Ascending aorta (tissue), 2 donors: ENCODE measurements at regions not wholly inside any gene's neighbourhood (a gene's known extent, or its start where the extent isn't known, plus 50 kb on each side); places are given as distances from the start of the nearest gene placed in this dataset.

Experiments
- DNase-seq, 2 donors: peaks; one replicate each; pipeline ENCODE4 v3.0.0-alpha.2; 2019; ENCODE audit warnings: low spot score in 2 of 2
- H3K27ac ChIP-seq, 2 donors: fragments of 200-600 bp; sonication (generic); one replicate each; pipeline ENCODE4 v1.5.1; 2016 to 2017; ENCODE audit warnings: mild to moderate bottlenecking in 1 of 2
- H3K27me3 ChIP-seq: fragments of 200-600 bp; sonication (generic); one replicate; pipeline ENCODE4 v1.5.1; 2017
- H3K36me3 ChIP-seq, 2 donors: fragments of 200-600 bp; sonication (generic); one replicate each; pipeline ENCODE4 v1.5.1; 2016
- H3K4me1 ChIP-seq, 2 donors: fragments of 200-600 bp; sonication (generic); one replicate each; pipeline ENCODE4 v1.5.1; 2016 to 2017; ENCODE audit warnings: mild to moderate bottlenecking in 1 of 2
- H3K4me3 ChIP-seq, 2 donors: fragments of 200-600 bp; sonication (generic); one replicate each; pipeline ENCODE4 v1.5.1; 2016 to 2017; ENCODE audit warnings: mild to moderate bottlenecking in 1 of 2
- H3K9me3 ChIP-seq, 2 donors: fragments of 200-600 bp; sonication (generic); one replicate each; pipeline ENCODE4 v1.5.1; 2016
- intact Hi-C: fragments of 100-400 bp; cut with DNase I; formaldehyde crosslinking; loops from one replicate; pipeline ENCODE4 v1.15.1; 2023
- TF ChIP-seq, protein P1 (sequence below), 3 experiments: fragments of 200-600 bp in 2 of 3; fragments of 450-650 bp in 1 of 3; sonication (generic) in 2 of 3; IDR thresholded peaks; one replicate each; pipeline ENCODE4 v1.5.1; 2016 to 2019; ENCODE audit warnings: antibody characterized with exemption in 3 of 3, mild to moderate bottlenecking in 1 of 3, moderate library complexity in 1 of 3

DNA sequence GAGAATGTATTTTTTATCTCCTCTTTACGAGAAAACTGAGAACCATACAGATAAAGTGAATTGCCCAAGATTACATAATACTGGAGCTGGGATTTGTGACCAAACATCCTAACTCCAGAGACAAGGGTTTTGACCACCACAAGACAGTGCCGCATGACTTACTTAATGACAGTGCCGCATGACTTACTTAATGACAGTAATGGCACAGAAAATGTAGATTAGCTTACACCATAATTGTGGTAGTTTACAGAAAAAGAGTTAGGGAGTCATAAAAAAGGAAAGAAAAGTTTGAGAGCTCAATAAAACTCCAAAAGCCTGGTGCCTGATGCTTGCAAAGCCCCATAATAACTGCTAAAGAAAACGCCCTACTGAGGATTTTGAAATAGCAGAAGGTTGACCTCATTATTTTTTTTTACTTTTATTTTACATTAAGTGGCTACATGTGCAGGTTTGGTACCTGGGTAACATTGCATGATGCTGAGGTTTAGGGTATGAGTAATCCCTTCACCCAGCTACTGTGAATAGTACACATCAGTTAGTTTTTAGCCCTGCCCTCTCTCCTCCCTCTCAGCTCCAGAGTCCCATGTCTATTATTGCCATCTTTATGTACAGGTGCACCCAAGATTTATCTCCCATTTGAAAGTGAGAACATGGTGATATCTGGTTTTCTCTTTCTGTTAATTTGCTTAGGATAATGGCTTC lies 310.0 kb upstream of the UBE2E3 start:
- Histone ChIP-seq H3K9me3 (no peaks in the 10 kb centered on the region), H3K4me1 (no peaks in the 10 kb centered on the region), H3K36me3 (no peaks in the 10 kb centered on the region), H3K4me3 (no peak overlapping the region), H3K27ac (no peak overlapping the region), H3K27me3 (no peaks in the 10 kb centered on the region)
- intact Hi-C loops, result no loop called here
- TF ChIP-seq, protein P1, sequence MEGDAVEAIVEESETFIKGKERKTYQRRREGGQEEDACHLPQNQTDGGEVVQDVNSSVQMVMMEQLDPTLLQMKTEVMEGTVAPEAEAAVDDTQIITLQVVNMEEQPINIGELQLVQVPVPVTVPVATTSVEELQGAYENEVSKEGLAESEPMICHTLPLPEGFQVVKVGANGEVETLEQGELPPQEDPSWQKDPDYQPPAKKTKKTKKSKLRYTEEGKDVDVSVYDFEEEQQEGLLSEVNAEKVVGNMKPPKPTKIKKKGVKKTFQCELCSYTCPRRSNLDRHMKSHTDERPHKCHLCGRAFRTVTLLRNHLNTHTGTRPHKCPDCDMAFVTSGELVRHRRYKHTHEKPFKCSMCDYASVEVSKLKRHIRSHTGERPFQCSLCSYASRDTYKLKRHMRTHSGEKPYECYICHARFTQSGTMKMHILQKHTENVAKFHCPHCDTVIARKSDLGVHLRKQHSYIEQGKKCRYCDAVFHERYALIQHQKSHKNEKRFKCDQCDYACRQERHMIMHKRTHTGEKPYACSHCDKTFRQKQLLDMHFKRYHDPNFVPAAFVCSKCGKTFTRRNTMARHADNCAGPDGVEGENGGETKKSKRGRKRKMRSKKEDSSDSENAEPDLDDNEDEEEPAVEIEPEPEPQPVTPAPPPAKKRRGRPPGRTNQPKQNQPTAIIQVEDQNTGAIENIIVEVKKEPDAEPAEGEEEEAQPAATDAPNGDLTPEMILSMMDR (IDR thresholded peaks at IDR 0.05), result no peak
- DNase-seq, result no peak

DNA sequence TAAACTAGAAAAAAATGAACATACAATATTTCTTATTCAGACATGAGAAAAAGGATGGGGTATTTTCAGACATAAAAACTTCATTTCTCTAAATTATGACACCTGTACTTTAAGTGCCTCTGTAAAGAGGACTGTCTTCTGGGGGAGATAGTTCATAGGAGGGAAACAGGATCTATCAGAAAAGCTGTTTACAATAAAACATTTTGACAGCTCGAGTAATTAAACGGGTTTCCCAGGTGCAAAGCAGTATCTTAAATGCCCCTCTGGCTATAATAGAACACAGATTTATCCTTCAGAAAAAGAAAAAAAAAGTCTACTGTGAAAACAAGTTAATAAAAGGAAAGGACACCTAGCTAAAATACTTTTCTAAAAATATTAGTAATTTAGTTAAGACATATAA lies 311.4 kb upstream of the UBE2E3 start:
- no peak for DNase-seq
- intact Hi-C loops, result no loop called here
- TF ChIP-seq, protein P1 (IDR thresholded peaks at IDR 0.05), result no peak
- Histone ChIP-seq H3K36me3 (no peaks in the 10 kb centered on the region), H3K4me1 (no peaks in the 10 kb centered on the region), H3K27me3 (no peaks in the 10 kb centered on the region), H3K27ac (no peak overlapping the region), H3K9me3 (no peaks in the 10 kb centered on the region), H3K4me3 (no peak overlapping the region)

DNA sequence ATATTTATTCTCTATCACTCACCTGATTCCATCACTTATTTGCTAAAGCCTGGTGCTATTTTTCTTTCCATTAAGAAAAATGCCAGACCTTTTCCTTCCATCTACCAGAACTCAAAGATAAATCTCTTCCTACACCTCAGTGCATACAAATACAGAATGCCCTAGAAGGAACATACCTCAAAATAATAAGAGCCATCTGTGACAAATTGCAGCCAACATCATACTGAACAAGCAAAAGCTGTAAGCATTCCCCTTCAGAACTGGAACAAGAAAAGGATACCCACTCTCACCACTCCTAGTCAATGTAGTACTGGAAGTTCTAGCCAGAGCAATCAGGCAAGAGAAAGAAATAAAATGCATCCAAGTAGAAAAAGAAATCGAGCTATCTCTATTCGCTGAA lies 315.9 kb upstream of the UBE2E3 start:
- no peaks in the 10 kb centered on the region for H3K4me1 ChIP-seq
- intact Hi-C loops, result no loop called here
- H3K36me3 ChIP-seq, result no peaks in the 10 kb centered on the region
- TF ChIP-seq, protein P1 (IDR thresholded peaks at IDR 0.05), result no peak
- H3K9me3 ChIP-seq, result no peaks in the 10 kb centered on the region
- no peaks in the 10 kb centered on the region for H3K27me3 ChIP-seq
- no peak overlapping the region for H3K27ac ChIP-seq
- H3K4me3 ChIP-seq, result no peak overlapping the region
- DNase-seq, result no peak

GRCh38 chr2:180662941-180663471 lies 317.4 kb upstream of the UBE2E3 start:
- H3K27ac ChIP-seq, result no peak overlapping the region
- H3K9me3 ChIP-seq, result no peaks in the 10 kb centered on the region
- intact Hi-C loops, result no loop called here
- no peak overlapping the region for H3K4me3 ChIP-seq
- DNase-seq, result no peak
- no peaks in the 10 kb centered on the region for H3K27me3 ChIP-seq
- H3K4me1 ChIP-seq, result no peaks in the 10 kb centered on the region
- H3K36me3 ChIP-seq, result no peaks in the 10 kb centered on the region
- TF ChIP-seq, protein P1 (IDR thresholded peaks at IDR 0.05), result no peak

- intact Hi-C loops, result no loop called here
- no peak for DNase-seq
- H3K9me3 ChIP-seq, result no peaks in the 10 kb centered on the region
- no peak overlapping the region for H3K27ac ChIP-seq
- H3K4me3 ChIP-seq, result no peak overlapping the region
- TF ChIP-seq, protein P1 (IDR thresholded peaks at IDR 0.05), result no peak
- no peaks in the 10 kb centered on the region for H3K36me3 ChIP-seq
- no peaks in the 10 kb centered on the region for H3K27me3 ChIP-seq
- no peaks in the 10 kb centered on the region for H3K4me1 ChIP-seq
Measured at GRCh38 chr2:180662521-180662920, 317.9 kb upstream of the UBE2E3 start.
